ENCODE measurements at regions not wholly inside any gene's neighbourhood (a gene's known extent, or its start where the extent isn't known, plus 50 kb on each side); places are given as distances from the start of the nearest gene placed in this dataset.

- Mint-ChIP-seq H3K9me3 (ENCODE audit: unreplicated experiment) (no peaks in the 10 kb centered on the region), H3K36me3 (ENCODE audit: low read depth, unreplicated experiment) (no peaks in the 10 kb centered on the region), H3K27me3 (ENCODE audit: unreplicated experiment) (no peaks in the 10 kb centered on the region), H3K4me3 (ENCODE audit: unreplicated experiment) (no peak overlapping the region), H3K27ac (ENCODE audit: unreplicated experiment) (no peak overlapping the region), H3K4me1 (ENCODE audit: unreplicated experiment) (no peaks in the 10 kb centered on the region)
- no peak for DNase-seq (ENCODE audit: low spot score)
- TF ChIP-seq, protein P1, sequence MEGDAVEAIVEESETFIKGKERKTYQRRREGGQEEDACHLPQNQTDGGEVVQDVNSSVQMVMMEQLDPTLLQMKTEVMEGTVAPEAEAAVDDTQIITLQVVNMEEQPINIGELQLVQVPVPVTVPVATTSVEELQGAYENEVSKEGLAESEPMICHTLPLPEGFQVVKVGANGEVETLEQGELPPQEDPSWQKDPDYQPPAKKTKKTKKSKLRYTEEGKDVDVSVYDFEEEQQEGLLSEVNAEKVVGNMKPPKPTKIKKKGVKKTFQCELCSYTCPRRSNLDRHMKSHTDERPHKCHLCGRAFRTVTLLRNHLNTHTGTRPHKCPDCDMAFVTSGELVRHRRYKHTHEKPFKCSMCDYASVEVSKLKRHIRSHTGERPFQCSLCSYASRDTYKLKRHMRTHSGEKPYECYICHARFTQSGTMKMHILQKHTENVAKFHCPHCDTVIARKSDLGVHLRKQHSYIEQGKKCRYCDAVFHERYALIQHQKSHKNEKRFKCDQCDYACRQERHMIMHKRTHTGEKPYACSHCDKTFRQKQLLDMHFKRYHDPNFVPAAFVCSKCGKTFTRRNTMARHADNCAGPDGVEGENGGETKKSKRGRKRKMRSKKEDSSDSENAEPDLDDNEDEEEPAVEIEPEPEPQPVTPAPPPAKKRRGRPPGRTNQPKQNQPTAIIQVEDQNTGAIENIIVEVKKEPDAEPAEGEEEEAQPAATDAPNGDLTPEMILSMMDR (IDR thresholded peaks at IDR 0.05; ENCODE audit: unreplicated experiment): no peak
Measured at GRCh38 chr6:145082359-145082758, 653.0 kb downstream of the EPM2A start.

- Mint-ChIP-seq H3K4me1 (ENCODE audit: unreplicated experiment) (no peaks in the 10 kb centered on the region), H3K27me3 (ENCODE audit: unreplicated experiment) (peaks cover 2% of the 10 kb centered on the region), H3K9me3 (ENCODE audit: unreplicated experiment) (no peaks in the 10 kb centered on the region), H3K36me3 (ENCODE audit: low read depth, unreplicated experiment) (no peaks in the 10 kb centered on the region), H3K27ac (ENCODE audit: unreplicated experiment) (no peak overlapping the region), H3K4me3 (ENCODE audit: unreplicated experiment) (no peak overlapping the region)
- TF ChIP-seq, protein P1 (IDR thresholded peaks at IDR 0.05; ENCODE audit: unreplicated experiment): no peak
- no peak for DNase-seq (ENCODE audit: low spot score)
Measured at GRCh38 chr6:145086197-145086596, 649.1 kb downstream of the EPM2A start.

DNA sequence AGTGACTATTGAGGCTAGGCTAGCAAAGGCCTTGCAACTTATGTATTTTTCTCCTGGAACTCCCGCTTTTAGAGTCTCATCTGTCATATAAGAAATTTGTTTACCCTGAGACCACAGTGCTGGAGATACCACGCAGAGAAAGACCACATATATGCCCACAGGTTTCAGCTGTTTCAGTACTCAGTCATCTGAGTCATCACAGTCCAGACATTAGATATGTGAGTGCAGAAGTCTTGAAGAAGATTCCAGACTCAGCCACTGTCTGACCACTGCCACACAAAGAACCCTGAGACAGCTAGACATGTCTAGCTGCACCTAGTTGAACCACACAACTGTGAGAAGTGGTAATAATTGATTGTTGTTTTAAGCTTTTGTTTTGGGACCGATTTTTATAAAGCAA lies 648.3 kb downstream of the EPM2A start:
- no peak for DNase-seq (ENCODE audit: low spot score)
- H3K27ac Mint-ChIP-seq (ENCODE audit: unreplicated experiment): no peak overlapping the region

DNA sequence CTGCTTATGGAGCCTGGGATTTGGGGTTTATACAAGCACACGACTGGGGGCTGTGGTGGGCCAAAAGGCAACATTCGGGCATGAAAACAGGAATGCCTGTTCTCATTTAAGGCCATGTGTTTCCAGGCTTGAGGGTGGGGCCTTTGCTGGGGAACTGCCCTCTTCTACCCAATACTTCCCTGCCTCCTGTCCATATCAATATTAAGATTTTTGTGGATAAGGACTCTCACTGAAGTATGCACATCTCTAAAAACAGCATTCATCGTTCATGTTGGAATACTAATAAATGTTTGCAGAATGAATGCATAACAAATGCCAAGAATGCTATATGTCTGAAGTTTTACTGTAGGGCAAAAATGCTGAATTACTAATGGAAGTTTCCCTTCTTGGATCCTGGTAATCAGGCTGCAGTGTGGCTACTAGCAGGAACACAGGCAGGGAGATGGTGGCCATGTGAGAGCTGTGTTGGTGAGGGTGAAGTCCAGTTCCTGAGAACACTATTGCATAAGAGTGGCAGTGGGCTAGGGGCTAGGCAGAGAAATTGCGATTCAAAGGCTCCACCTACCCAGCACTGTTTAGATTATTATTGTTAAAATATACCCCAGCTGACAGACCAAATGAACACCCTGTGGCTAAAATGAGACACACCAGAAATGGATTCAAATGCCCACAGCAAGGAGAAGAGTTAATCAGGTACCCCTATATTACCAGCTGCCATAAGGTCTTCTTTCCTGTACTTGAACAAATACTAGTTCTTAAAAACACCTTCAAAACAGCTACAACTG lies 644.3 kb downstream of the EPM2A start:
- Mint-ChIP-seq H3K9me3 (ENCODE audit: unreplicated experiment) (no peaks in the 10 kb centered on the region), H3K36me3 (ENCODE audit: low read depth, unreplicated experiment) (no peaks in the 10 kb centered on the region), H3K4me1 (ENCODE audit: unreplicated experiment) (no peaks in the 10 kb centered on the region), H3K27ac (ENCODE audit: unreplicated experiment) (no peak overlapping the region), H3K4me3 (ENCODE audit: unreplicated experiment) (no peak overlapping the region), H3K27me3 (ENCODE audit: unreplicated experiment) (peaks cover 2% of the 10 kb centered on the region)
- TF ChIP-seq, protein P1 (IDR thresholded peaks at IDR 0.05; ENCODE audit: unreplicated experiment): no peak
- no peak for DNase-seq (ENCODE audit: low spot score)

More for the DNA sequence above, 648.3 kb downstream of the EPM2A start:
- Mint-ChIP-seq H3K36me3 (ENCODE audit: low read depth, unreplicated experiment) (no peaks in the 10 kb centered on the region), H3K27me3 (ENCODE audit: unreplicated experiment) (peaks cover 2% of the 10 kb centered on the region), H3K9me3 (ENCODE audit: unreplicated experiment) (no peaks in the 10 kb centered on the region), H3K4me3 (ENCODE audit: unreplicated experiment) (no peak overlapping the region), H3K4me1 (ENCODE audit: unreplicated experiment) (no peaks in the 10 kb centered on the region)
- TF ChIP-seq, protein P1 (IDR thresholded peaks at IDR 0.05; ENCODE audit: unreplicated experiment): no peak

GRCh38 chr6:145091586-145092142 lies 643.7 kb downstream of the EPM2A start:
- TF ChIP-seq, protein P1 (IDR thresholded peaks at IDR 0.05; ENCODE audit: unreplicated experiment): no peak
- Mint-ChIP-seq H3K36me3 (ENCODE audit: low read depth, unreplicated experiment) (no peaks in the 10 kb centered on the region), H3K27ac (ENCODE audit: unreplicated experiment) (no peak overlapping the region), H3K27me3 (ENCODE audit: unreplicated experiment) (peaks cover 2% of the 10 kb centered on the region), H3K4me1 (ENCODE audit: unreplicated experiment) (peaks cover 2% of the 10 kb centered on the region), H3K9me3 (ENCODE audit: unreplicated experiment) (no peaks in the 10 kb centered on the region), H3K4me3 (ENCODE audit: unreplicated experiment) (no peak overlapping the region)
- no peak for DNase-seq (ENCODE audit: low spot score)

All from endothelial cell (in vitro differentiated cells).